ENCODE measurements at regions not wholly inside any gene's neighbourhood (a gene's known extent, or its start where the extent isn't known, plus 50 kb on each side); places are given as distances from the start of the nearest gene placed in this dataset.
"Not testable (repeated sequence)": the region's sequence is repeated elsewhere in the genome, so short reads cannot be mapped to it uniquely, and the experiment has no call there.

DNA sequence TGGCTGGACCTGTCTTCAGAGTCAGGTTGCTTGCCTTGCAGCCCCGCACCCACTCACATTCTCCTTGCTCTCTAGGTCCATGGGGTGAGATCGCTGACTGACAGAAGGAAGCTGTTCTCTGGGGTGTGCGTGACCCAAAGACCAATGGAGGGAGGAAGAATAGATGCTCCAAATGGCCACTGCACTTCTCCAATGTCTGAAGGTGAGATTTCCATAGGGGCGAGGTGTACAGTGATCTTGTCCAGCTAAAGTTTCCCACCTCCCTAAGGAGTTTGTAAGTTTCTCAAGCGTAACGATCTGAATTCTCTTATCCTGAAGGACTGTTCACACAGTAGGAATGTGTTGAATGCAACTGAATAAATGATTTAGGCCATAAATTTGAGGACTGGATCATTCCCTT lies 211.9 kb upstream of the IRF2BP2 start:
- TF ChIP-seq GABPA (IDR thresholded peaks at IDR 0.05; ENCODE audit: low read depth) = no peak
- TF ChIP-seq, protein P1, sequence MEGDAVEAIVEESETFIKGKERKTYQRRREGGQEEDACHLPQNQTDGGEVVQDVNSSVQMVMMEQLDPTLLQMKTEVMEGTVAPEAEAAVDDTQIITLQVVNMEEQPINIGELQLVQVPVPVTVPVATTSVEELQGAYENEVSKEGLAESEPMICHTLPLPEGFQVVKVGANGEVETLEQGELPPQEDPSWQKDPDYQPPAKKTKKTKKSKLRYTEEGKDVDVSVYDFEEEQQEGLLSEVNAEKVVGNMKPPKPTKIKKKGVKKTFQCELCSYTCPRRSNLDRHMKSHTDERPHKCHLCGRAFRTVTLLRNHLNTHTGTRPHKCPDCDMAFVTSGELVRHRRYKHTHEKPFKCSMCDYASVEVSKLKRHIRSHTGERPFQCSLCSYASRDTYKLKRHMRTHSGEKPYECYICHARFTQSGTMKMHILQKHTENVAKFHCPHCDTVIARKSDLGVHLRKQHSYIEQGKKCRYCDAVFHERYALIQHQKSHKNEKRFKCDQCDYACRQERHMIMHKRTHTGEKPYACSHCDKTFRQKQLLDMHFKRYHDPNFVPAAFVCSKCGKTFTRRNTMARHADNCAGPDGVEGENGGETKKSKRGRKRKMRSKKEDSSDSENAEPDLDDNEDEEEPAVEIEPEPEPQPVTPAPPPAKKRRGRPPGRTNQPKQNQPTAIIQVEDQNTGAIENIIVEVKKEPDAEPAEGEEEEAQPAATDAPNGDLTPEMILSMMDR (IDR thresholded peaks at IDR 0.05; ENCODE audit: insufficient read depth, low read length) = no peak
- TF ChIP-seq, protein P2, sequence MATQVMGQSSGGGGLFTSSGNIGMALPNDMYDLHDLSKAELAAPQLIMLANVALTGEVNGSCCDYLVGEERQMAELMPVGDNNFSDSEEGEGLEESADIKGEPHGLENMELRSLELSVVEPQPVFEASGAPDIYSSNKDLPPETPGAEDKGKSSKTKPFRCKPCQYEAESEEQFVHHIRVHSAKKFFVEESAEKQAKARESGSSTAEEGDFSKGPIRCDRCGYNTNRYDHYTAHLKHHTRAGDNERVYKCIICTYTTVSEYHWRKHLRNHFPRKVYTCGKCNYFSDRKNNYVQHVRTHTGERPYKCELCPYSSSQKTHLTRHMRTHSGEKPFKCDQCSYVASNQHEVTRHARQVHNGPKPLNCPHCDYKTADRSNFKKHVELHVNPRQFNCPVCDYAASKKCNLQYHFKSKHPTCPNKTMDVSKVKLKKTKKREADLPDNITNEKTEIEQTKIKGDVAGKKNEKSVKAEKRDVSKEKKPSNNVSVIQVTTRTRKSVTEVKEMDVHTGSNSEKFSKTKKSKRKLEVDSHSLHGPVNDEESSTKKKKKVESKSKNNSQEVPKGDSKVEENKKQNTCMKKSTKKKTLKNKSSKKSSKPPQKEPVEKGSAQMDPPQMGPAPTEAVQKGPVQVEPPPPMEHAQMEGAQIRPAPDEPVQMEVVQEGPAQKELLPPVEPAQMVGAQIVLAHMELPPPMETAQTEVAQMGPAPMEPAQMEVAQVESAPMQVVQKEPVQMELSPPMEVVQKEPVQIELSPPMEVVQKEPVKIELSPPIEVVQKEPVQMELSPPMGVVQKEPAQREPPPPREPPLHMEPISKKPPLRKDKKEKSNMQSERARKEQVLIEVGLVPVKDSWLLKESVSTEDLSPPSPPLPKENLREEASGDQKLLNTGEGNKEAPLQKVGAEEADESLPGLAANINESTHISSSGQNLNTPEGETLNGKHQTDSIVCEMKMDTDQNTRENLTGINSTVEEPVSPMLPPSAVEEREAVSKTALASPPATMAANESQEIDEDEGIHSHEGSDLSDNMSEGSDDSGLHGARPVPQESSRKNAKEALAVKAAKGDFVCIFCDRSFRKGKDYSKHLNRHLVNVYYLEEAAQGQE (IDR thresholded peaks at IDR 0.05; ENCODE audit: insufficient replicate concordance, low read depth) = no peak
- no peak for TF ChIP-seq SPI1 (IDR thresholded peaks at IDR 0.05; ENCODE audit: borderline replicate concordance, low read depth)
- TF ChIP-seq POLR2AphosphoS5 (IDR thresholded peaks at IDR 0.05; ENCODE audit: low read depth) = no peak
- no peak for DNase-seq (ENCODE audit: low read depth in 1 of 2, low spot score in 1 of 2)
- H3K27ac ChIP-seq (replicated peaks) = no peak overlapping the region

DNA sequence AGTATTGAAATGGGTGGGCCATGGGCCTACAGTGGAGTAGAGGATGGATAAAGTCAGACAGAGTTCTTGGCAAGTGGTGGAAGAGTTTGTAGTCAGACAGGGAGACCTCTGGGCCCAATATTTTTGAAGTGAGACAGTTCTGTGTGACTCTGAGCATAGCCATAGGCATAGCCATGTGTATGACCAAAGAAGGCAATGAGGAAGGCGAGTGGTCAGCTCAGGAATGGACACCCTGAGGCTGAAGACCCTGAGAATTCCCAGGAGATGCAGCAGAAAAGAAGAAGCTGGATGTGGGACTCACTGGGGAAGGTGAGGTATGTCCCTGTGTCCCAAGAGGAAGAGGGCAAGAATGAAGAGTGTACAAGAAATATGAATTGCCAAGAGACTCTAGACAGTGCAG lies 210.6 kb upstream of the IRF2BP2 start:
- TF ChIP-seq, protein P1 (IDR thresholded peaks at IDR 0.05; ENCODE audit: insufficient read depth, low read length) = no peak
- no peak for TF ChIP-seq SPI1 (IDR thresholded peaks at IDR 0.05; ENCODE audit: borderline replicate concordance, low read depth)
- no peak for TF ChIP-seq POLR2AphosphoS5 (IDR thresholded peaks at IDR 0.05; ENCODE audit: low read depth)
- TF ChIP-seq, protein P2 (IDR thresholded peaks at IDR 0.05; ENCODE audit: insufficient replicate concordance, low read depth) = no peak
- TF ChIP-seq GABPA (IDR thresholded peaks at IDR 0.05; ENCODE audit: low read depth) = no peak
- DNase-seq (ENCODE audit: low read depth in 1 of 2, low spot score in 1 of 2) = no peak
- Histone ChIP-seq H3K4me3 (replicated peaks; ENCODE audit: insufficient read depth, low read length) (no peak overlapping the region), H3K27ac (replicated peaks) (no peak overlapping the region), H3K27me3 (ENCODE audit: insufficient read depth, poor library complexity, severe bottlenecking) (no peaks in the 10 kb centered on the region)

More for the DNA sequence above, 211.9 kb upstream of the IRF2BP2 start:
- H3K4me3 ChIP-seq (replicated peaks; ENCODE audit: insufficient read depth, low read length) = no peak overlapping the region
- no peaks in the 10 kb centered on the region for H3K27me3 ChIP-seq (ENCODE audit: insufficient read depth, poor library complexity, severe bottlenecking)

DNA sequence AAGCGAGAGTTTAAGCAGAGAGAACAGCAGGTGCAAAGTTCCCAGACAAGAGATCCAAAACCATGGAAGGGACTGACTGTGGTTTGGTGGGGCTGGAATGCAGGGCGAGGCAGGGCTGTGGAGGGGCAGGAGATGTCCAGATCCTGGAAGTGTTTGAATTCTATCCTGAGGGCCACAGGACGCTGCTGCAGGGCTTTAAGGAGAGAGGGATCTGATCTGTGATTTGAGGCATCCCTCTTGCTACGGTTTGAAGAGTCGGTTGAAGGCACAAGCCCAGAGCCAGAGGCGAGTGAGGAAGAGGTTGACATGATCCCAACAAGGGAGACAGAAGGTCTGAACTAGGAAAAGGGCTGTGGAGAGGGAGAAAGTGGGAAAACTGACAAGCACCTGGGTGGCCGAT lies 209.9 kb upstream of the IRF2BP2 start:
- H3K4me3 ChIP-seq (replicated peaks; ENCODE audit: insufficient read depth, low read length); DNase-seq (ENCODE audit: low read depth in 1 of 2, low spot score in 1 of 2); H3K27me3 ChIP-seq (ENCODE audit: insufficient read depth, poor library complexity, severe bottlenecking); H3K27ac ChIP-seq (replicated peaks): not testable (repeated sequence)

DNA sequence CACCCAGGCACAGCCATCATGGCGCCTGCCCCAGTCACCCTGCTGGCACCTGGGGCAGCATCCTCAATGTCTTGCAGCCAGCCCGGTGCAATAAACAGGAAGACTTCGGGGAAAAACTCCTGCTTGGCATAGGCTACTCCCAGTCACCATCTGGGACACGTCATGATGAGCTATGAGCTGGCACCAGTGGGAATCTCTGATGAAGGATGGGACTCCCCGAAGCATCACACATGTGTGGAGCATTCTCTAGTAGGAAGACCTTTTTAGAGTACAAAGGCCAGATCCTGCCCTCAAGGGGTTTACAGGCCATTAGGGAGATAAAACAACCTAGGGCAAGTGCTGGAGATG lies 208.0 kb upstream of the IRF2BP2 start:
- not testable (repeated sequence) for H3K4me3 ChIP-seq (replicated peaks; ENCODE audit: insufficient read depth, low read length); H3K27me3 ChIP-seq (ENCODE audit: insufficient read depth, poor library complexity, severe bottlenecking); DNase-seq (ENCODE audit: low read depth in 1 of 2, low spot score in 1 of 2); H3K27ac ChIP-seq (replicated peaks)

DNA sequence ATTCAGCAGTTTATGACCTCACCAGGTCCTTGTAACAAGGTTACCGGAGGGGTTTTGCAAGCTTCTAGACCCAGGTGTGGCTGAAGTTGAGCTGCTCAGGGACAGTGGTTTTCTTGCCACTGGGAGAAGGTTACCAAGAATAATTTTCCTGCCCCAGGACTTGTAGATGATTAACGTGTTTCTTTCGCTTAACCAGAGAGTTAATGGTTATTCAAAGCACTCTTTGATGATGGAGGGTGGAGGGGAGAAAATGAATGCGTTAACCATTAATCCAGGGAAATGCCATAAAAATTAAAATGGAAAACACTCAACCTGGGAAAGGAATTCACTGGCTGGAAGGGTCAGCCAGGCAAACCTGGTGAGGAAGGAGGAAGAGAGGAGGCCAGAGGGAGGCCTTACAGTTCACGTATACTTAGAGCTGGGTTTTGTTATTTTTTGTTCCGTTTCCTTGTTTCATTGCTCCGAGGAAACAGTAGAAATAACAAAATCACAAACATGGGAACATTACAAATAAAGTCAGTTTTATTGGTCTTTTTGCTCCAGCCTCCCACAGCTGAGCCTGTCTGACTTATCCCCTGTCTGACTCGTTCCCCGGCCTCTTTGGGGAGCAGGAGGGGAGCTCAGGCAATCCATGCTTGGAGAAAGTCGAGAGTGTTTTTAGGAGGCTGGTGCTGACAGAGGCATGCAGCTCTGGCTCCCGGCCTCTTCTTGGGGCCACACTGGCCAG lies 207.5 kb upstream of the IRF2BP2 start:
- not testable (repeated sequence) for H3K27ac ChIP-seq (replicated peaks); H3K27me3 ChIP-seq (ENCODE audit: insufficient read depth, poor library complexity, severe bottlenecking); DNase-seq (ENCODE audit: low read depth in 1 of 2, low spot score in 1 of 2); H3K4me3 ChIP-seq (replicated peaks; ENCODE audit: insufficient read depth, low read length)

DNA sequence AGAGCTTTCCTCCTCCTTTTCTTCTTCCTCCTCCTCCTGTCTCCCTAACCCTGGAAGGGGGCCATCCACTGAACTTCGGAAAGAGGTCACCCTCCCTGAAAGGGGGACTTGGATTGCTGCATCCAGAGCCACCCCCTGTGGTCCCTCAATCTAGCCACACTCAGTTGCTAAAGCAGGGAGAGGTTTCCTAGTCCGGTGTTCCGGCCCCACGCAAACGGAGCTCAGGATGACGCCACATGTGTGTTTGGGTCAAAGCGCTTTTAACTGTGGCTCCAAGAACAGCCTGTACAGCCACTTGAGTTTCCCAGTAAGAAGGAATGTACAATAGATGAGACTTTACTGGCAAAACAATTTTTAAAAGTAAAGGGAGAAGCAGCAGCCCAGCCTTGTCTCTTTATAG lies 206.9 kb upstream of the IRF2BP2 start:
- H3K27ac ChIP-seq (replicated peaks); DNase-seq (ENCODE audit: low read depth in 1 of 2, low spot score in 1 of 2); H3K27me3 ChIP-seq (ENCODE audit: insufficient read depth, poor library complexity, severe bottlenecking); H3K4me3 ChIP-seq (replicated peaks; ENCODE audit: insufficient read depth, low read length): not testable (repeated sequence)

DNA sequence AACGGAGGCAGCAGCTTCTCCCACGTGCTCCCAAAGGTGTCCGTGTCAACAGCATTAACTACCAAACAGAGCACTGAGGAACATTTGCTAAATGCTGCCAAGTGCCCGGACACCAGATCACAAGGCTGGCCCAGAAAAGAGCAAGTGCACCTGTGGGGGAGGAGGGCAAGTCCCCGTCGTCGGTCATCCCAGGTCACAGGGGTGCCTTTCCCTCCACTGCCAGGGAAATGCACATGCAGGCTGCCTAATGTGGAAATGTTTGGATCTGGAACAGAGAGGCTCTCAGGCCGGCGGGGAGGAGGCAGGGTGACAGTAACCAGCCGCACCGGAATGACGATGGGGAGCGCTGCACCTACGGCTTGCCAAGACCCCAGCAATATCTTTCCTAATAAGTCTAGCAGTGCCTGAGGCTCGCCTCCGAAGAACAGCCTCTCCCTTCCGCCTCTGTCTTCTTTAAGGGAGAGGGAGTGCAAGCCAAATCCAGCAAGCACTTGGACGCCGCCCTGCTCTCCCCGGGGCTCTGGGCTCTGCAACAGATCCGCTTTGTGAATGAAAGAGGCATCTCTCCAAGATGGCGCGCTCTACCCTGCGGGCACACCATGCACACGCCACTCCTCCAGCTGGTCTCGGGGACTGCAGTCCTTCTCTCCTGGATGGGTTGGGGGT lies 206.3 kb upstream of the IRF2BP2 start:
- H3K27me3 ChIP-seq (ENCODE audit: insufficient read depth, poor library complexity, severe bottlenecking); H3K27ac ChIP-seq (replicated peaks); H3K4me3 ChIP-seq (replicated peaks; ENCODE audit: insufficient read depth, low read length); DNase-seq (ENCODE audit: low read depth in 1 of 2, low spot score in 1 of 2): not testable (repeated sequence)

DNA sequence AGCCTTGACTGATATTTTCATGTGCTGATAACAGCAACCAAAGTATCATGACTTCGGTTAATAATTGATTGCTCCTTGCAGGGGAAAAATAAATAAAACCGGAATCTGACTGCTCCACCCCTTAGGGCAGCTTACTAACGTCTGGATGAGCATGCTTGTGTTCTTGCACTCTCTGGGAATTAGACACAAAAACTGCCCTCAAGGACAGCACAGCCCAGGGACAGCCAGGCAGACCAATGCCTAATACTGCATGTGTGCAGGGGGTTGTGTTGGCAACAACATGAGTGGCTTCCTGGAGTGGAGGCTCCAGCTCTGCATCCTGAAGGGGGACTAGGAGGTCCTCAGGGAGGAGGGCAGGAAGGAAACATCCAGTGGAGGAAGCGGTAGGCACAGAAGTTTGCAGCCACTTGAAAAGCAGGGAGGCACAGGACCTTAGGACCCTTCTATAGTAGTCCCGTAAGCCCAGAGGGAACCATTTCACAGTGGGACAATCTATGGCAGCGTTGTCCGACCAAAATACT lies 205.4 kb upstream of the IRF2BP2 start:
- not testable (repeated sequence) for DNase-seq (ENCODE audit: low read depth in 1 of 2, low spot score in 1 of 2)

More for the DNA sequence above, 205.4 kb upstream of the IRF2BP2 start:
- not testable (repeated sequence) for H3K27ac ChIP-seq (replicated peaks); H3K4me3 ChIP-seq (replicated peaks; ENCODE audit: insufficient read depth, low read length); H3K27me3 ChIP-seq (ENCODE audit: insufficient read depth, poor library complexity, severe bottlenecking)

All from HL-60 (cell line).